SW480 (cell line): ENCODE measurements at regions not wholly inside any gene's neighbourhood (a gene's known extent, or its start where the extent isn't known, plus 50 kb on each side); places are given as distances from the start of the nearest gene placed in this dataset.

Experiments used
- DNase-seq: peaks from one replicate; pipeline ENCODE4 v3.0.0-alpha.2; 2016; ENCODE audit warnings: low spot score

DNA sequence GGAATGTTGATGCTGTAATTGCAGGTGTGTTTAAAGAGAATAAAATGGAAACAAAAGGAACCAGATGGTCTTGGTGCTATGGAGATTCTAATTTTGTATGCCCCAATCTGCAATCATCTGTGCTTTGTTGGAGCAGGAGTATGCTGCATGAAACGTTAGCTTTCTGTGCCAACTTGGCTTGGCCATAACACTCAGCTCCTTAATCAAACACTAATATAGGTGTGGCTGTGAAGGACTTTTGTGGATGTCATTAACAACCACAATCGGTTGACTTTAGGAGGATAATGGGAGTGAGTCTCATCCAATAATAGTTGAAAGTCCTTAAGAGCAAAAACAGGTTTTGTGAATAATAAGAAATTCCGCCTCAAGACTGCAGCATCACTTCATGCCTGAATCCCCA is 399.2 kb downstream of the NLGN4X start:
- no peak for DNase-seq

DNA sequence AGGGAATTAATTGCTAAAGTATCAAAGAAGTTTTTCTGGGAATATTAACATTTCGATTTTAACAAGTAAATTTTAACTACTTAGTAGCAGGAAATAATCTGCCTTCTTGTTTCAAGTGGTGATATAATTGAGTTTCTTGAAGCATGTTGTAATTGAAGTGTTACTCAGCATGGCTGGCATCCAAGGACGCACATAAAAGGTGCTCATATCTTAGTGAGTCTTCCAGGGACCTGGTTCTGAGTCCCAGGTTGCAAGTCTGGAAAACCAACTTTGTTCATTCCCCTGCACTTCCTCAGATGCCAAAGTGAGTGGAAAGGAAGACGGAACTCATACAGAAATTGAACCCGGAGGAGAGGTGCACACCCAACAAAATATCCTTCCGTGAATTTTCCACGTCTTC is 399.6 kb downstream of the NLGN4X start:
- no peak for DNase-seq

DNA sequence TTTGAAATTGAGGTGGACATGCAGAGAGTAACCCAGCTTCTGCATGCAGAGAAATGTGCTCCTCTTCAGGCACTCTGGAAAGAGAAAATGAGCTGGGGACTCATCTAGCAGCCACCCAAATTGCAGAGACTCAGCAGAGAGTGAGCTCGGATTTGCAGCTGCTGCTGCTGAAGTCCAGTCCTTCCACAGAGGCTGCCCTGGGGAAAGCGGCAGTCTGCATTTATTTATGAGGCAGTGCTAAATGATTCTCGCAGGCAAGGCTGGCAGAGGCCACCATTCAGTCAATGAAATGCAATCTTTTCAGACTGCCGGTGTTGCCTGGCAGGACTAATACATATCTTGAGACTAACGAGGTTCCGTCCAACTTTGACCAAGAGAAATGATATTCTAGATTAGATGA is 404.8 kb downstream of the NLGN4X start:
- no peak for DNase-seq

DNA sequence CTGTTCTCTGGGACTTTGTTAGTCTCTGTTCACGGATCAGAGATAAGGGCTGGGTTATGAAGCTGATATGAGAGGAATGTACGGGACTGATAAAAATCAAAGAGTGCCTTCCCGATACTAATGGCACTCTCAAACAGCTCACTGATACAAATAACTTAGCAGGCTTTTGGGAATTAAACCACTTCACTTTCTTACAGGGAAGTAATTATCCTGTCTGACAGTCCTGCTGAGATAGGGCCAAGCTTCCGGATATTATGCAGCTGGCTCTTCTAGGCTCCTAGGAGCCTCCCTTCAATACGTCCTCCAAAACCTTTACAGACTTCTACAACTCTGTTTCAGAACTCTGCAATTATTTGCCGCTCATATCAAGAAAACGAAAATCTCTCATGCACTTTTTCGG is 418.0 kb downstream of the NLGN4X start:
- no peak for DNase-seq

DNA sequence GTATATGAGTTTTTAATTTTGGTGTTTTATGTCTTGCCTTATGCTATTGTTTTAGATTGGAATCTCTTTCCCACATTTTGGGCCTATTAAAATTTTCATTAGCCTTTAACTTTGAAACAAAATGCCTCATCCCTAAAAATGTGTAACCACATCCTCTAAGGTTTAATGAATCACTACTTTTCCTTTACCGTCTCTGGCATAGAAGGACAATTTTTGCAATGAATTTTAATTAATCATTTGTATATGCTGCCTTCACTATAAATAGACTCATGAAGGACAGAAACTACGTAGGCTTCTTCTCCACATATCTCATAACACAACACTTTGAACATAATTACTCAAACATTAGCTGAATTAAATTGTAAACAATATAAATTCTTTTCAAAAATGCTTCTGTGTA is 421.5 kb downstream of the NLGN4X start:
- DNase-seq, result no peak

DNA sequence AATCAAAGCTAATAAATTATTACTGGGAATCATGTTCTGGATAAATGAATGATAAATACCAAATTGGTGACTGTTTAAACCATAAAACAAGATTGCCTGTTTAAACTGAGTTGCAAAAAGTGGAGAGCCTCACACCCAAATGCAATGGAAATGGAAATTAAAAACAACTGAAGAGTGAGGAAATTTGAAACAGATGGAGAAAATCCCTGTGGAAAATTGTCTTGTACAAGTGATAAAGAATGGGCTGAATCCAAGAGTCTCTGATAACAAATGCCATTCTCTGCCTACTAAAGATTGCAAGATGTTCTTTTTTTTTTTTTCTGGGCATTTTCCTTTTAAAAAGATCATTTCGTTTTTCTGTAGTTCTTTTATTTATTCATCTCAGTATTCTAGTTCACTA is 426.3 kb downstream of the NLGN4X start:
- DNase-seq, result no peak

DNA sequence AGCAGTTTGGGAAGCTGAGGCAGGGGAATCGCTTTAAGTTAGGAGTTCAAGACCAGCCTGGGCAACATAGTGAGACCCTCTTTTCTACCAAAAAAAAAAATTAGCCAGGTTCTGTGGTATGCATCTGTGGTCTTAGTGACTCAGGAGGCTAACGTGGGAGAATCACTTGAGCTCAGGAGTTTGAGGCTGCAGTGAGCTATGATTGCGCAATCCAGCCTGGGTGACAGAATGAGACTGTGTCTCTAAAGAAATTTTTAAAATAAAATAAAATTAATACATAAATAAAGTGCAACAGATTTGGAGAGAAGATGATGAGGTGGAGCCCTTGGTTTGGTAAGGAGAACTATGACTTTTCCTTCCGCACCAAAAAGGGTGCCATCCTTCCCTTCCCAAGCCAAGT is 436.9 kb downstream of the NLGN4X start:
- DNase-seq, result no peak

DNA sequence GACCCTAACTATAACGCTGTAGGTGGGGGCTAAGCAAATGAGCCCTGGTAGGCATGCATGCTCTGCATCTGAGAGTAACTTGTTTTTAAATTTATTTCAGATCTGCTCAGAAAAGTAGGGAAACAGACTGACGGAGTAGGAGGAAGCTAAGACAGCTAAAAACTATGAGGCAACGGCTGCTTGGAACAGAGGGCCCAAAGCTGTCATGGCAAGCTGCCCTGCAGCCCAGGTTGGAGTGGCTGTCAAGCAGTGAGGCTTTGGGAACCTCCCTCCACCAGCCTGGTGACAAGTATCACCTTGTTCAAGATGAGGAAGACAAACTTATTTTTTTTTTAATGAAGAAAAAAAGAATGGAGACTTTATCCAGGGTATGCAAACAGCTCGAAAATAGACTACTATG is 439.8 kb downstream of the NLGN4X start:
- DNase-seq, result no peak

DNA sequence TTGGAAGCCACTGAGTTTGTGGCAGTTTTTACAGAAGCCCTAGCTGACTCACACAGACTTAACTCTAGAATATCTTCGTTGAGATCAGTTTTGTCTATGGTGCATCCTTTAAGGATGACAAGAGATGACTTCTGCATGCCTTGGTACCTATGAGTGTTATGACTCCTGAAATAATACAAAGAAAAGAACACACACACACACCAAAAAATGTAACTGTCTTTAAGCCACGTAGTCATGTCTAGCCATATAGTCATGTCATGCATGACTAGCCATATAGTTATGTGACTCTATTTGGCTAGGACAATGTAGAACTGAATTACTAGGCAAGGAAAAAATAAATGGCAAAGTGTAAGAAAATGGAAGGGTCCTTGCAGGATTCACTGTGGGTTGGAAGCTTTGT is 447.8 kb downstream of the NLGN4X start:
- no peak for DNase-seq

DNA sequence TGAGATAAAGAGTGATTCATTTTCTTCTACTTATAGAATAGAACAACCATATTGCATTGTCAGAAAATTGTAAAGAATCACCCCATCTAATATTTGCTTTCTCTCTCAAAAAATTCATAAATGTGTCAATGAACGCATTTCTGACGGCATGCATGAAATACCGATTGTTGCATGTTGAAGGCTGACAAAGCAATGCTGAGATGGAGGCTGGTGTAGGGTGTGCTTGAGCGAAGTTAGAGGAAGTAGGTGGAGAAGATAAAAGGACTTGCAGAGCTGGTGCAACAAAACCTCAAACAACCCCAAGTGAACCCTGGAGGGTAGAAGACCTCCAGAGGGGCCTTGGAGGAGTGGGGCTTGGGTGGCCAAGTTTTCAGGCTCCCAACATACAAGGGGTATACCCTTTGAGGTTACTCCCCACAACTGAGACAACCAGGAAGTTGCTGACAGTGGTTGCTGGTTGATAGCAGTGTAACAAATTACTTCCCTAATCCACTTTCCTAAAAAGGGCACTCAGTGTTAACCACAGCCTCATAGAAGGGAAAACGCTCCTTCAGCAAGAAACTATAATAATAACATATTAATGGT is 452.7 kb downstream of the NLGN4X start:
- DNase-seq, result no peak

DNA sequence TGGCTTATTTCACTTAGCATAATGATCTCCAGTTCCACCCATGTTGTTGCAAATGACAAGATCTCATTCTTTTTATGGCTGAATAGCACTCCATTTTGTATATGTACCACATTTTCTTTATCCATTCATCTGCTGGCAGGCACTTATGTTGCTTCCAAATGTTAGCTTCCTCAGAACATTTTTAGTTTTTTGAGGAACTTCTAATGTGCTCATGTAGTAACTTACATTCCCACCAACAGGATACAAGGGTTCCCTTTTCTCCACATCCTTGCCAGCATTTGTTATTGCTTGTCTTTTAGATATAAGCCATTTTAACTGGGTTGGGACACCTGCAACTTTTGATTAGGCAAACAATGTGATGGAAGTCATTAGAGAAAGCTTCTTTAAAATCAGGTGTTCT is 454.2 kb downstream of the NLGN4X start:
- DNase-seq, result no peak

DNA sequence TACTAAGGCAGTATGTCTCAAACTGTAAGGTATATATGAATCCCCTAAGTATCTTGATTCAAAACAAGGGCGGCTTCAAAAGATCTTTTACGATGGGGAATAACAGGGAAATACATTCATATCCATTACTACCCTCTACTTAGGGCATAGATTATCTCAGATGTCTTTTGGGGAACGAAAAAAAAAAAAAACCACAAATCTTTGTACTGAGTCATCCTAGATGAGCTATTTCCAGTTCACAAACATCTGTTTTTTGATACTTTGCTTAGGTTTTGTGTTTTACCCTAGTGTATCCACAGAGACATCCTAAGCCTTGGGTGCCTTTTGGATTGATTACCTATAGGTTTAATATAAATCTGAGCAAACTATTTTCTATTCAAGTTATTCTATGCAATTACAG is 457.2 kb downstream of the NLGN4X start:
- no peak for DNase-seq

DNA sequence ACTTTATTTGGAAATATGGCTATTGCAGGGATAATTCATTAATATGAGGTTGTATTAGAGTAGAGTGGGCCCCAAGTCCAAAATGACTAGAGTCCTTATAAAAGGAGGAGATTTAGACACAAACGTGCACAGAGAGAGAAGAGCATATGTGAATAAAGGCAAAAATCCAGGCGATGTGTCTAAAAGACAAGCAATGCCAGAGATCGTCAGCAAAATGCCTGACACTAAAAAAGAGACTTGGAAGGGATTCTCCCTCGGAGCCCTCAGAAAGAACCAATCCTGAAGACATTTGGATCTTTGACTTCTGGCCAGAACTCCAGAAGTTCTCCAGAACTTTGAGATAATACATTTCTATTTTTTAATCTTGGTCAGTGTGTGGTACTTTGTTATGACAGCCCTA is 472.1 kb downstream of the NLGN4X start:
- DNase-seq, result no peak

DNA sequence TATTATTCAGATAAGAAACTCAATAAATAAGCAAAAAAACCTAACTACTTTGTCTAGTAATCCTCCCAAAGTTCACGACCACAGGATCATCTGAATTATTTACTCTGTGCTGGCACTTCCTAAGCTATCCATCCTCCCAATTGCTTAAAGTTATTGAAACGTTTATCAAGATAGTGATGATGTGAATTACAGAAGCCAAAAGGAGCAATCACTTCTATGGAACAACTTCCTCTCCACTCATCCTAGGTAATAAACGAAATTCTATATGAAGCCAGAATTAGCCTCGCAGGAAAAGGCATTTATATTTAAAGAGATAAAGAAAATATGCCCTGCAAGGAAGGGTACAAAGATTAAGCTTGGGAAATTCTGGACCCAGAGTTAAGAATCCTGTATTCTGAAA is 475.4 kb downstream of the NLGN4X start:
- no peak for DNase-seq

DNA sequence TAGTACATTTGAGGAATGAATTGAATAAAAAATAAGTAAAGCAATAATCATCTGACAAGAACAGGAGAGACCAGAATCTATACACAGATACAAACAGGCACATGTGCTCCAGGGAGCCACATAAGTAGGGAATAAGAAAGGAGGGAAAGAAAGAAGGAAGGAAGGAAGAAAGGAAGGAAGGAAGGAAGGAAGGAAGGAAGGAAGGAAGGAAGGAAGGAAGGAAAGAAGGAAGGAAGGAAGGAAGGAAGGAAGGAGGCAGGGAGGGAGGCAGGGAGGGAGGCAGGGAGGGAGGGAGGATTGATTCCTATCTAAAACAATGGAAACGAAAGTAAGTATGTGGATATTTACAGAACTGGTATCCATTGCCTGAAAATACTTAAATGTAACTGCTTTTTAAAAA is 475.8 kb downstream of the NLGN4X start:
- DNase-seq, result no peak

DNA sequence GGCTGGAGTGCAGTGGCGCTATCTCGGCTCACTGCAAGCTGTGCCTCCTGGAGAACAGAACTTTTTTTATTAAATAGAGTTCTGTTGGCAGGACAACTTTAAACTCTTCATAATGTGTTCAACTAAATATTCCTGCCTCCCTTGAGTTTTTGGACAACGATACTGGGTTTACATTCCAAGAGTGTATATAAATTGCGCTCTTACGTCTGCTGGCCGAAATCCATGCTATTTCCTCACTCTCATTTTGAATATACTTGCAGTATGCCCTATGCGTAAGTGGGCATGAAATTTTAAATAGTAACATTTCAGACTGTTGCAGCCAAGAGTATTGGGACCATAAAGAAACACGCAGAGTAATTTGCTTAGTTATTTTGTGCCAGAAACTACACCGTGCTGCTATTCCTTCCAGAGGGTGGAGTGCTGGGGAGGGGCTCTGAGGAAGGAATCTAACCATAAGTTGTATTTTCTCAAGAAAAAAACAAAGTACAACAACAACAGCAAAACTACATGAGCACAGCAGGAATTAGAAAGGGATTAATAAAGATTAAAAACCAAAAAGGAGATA is 480.0 kb downstream of the NLGN4X start:
- DNase-seq, result no peak

DNA sequence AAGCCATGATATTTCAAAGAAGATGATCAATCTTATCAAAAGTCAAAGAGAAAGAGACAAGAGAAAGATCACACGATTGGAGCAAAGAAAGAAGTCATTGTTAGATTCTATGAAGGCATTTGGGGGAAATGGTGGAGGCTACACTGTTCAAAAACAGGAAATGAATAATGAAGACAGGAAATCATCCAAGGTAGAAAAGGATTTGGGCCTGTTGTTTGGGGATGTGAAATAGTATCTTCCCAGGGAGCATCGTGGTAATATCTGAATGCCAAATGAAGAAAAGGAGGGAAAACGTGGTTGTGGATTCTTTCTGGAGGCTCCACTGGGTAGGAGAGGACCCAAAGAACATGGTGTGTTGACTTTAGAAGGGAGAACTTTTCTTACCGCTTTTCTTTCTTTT is 482.4 kb downstream of the NLGN4X start:
- no peak for DNase-seq

DNA sequence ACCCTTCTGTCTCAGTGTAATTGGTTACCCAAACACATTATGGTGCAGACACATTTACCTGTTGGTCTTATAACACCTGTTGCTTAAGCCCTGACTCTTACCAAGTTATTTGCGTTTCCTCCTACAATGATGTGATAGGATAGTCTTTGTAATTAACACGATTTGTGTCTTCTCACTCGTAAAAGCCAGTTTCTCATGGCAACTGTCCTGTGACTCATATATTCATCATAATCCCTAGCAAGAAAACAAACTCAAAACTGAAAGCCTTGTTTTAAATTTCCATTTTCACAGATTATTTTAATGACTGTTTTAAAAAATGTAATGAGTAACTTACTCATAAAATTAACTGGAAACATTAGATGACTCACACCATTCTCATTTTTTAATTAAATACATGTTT is 495.2 kb downstream of the NLGN4X start:
- DNase-seq, result no peak

DNA sequence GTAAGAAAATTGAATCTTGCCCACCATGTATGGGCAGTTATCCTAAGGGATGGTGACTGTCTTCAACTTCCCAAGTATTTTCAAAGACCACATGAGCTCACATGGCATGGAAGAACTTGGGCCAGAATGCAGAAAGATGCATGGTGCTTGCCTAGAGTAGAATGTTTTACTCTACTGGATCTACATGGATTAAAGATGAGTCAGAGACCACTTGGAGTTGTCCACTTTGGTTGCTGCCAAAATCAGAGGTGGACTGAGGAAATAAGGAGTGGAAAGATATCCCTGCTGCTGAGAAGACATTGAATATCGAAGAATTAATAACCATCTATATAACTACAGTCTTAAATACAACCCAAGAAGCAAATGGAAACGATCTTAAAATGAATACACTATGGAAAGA is 498.1 kb downstream of the NLGN4X start:
- no peak for DNase-seq

DNA sequence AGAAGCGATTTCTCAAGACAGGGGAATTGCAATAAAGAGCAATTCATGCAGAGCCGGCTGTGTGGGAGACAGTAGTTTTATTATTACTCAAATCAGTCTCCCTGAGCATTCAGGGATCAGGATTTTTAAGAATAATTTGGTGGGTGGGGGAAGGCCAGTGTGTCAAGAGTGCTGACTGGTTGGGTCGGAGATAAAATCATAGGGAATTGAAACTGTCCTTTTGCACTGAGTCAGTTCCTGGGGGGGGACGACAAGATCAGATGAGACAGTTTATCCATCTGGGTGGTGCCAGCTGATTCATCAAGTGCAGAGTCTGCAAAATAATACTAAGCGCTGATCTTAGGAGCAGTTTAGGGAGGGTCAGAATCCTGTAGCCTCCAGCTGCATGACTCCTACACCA is 502.4 kb downstream of the NLGN4X start:
- DNase-seq, result no peak

DNA sequence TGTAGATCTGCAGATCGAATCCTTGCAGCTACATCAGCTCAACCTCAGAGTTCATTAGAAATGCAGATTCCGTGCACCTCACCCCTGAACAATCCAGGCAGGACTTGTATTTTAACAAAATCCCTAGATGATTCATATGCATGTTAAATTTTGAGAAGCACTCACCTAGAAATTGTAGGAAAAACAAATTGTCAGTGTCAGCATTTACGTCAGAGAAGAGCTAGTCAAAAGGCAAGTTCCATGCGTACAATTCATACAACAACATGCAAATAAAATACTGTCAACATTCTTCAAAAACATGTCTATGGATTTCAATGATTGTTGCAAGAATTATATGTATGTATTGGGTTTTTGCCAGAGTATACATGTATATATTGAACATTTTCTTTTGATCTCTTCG is 504.5 kb downstream of the NLGN4X start:
- no peak for DNase-seq

DNA sequence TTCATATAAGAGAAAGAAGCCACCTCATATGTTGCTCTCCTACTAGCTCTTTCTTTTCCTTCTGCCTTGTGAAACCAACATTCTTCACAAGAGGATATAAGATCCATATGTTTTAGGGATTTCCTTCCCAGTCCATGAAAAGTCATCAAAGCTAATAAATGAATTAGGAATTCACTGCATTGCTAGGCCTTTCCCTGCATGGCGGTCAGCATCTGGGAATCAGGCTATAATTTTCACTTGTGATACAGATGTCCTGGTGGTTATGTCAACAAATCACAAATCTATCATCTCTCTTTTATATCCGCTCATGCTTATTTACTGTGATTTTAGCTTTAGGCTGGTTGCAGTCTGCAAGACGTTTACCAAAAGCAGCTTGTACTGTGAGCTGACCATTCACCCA is 510.0 kb downstream of the NLGN4X start:
- DNase-seq, result no peak

DNA sequence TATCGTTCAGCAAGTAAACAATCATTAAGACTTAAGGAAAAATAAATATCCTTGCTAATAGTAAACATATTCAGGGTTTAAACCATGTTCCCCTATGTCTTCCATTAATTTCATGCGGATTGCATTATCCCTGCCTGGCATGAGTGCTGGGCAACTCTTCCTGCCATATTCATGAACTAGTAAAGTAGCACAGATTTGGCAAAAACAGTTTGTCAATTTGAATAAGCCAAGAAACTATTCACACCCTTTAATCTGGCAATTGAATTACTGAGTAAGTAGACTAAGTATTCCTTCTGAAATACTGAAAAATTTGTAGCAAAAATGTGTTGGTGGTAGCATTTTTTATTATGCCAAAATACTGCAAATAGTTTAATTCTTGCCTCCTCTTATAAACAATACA is 512.0 kb downstream of the NLGN4X start:
- DNase-seq, result no peak

DNA sequence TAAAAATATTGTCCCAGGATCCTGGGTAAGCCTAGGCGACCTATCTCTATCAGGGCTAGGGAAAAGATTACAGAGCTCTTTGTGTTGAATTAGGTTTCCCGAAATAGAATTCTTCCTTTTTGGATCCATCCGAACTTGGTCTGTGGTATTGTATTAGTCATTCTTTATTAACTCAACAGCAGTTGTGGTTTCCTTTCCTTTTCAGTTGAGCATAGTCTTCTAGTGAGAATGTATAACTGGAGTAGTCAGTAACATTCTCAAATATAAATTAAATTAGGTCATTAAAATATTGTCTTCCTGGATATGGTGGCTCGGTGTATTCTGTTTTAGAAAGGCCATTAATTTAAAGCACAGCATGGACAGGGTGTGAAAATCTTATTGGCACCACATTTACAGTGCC is 520.4 kb downstream of the NLGN4X start:
- DNase-seq, result no peak

DNA sequence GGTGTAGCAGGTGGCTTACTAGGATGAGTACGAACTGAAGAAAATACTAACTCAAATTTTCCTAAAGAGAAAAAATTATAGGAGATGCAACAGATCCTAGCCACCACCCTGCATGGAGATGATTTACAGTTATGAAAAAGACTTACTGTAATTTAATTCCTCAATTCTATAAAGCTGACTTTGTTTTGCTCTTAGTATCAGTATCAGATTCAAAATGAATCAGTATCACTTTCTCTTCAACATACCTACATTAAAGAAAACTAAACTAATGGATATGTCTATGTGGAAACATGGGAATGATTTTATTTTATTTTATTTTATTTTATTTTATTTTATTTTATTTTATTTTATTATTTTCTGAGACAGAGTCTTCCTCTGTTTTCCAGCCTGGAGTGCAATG is 525.8 kb downstream of the NLGN4X start:
- DNase-seq, result no peak
